Lower leg skin (tissue), 3 donors: ENCODE measurements at regions not wholly inside any gene's neighbourhood (a gene's known extent, or its start where the extent isn't known, plus 50 kb on each side); places are given as distances from the start of the nearest gene placed in this dataset.

Experiments used
- POLR2A ChIP-seq, 2 donors: fragments of 450-650 bp; IDR thresholded peaks; one replicate each; pipeline ENCODE4 v1.6.1; 2016 to 2017; ENCODE audit warnings: antibody characterized with exemption in 2 of 2, mild to moderate bottlenecking in 1 of 2, moderate library complexity in 1 of 2
- TF ChIP-seq, protein P1 (sequence below), 3 donors: fragments of 450-650 bp; IDR thresholded peaks; one replicate each; pipeline ENCODE4 v1.5.1; 2016; ENCODE audit warnings: antibody characterized with exemption in 3 of 3, mild to moderate bottlenecking in 3 of 3, moderate library complexity in 2 of 3

DNA sequence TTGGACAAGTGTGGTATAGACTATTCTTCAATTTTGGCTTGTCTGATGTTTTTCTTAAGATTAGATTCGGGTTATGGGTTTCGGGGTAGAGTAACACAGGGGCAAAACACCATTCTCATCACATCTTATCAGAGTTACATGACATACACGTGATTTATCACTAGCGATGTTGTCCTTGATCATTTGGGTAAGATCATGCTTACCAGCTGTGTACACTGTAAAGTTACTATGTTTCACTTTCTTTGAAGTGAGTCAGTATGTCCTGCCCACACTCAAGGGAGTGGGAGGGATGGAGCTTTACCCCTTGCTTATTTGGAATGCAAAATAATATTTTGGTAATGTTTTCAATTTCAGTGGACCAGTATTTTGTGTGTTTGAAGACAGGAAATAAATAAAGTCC, 101.8 kb upstream of the TAF11L2 start:
- TF ChIP-seq, protein P1, sequence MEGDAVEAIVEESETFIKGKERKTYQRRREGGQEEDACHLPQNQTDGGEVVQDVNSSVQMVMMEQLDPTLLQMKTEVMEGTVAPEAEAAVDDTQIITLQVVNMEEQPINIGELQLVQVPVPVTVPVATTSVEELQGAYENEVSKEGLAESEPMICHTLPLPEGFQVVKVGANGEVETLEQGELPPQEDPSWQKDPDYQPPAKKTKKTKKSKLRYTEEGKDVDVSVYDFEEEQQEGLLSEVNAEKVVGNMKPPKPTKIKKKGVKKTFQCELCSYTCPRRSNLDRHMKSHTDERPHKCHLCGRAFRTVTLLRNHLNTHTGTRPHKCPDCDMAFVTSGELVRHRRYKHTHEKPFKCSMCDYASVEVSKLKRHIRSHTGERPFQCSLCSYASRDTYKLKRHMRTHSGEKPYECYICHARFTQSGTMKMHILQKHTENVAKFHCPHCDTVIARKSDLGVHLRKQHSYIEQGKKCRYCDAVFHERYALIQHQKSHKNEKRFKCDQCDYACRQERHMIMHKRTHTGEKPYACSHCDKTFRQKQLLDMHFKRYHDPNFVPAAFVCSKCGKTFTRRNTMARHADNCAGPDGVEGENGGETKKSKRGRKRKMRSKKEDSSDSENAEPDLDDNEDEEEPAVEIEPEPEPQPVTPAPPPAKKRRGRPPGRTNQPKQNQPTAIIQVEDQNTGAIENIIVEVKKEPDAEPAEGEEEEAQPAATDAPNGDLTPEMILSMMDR (IDR thresholded peaks at IDR 0.05): no peak
- no peak for TF ChIP-seq POLR2A (IDR thresholded peaks at IDR 0.05)
